ENCODE measurements at regions not wholly inside any gene's neighbourhood (a gene's known extent, or its start where the extent isn't known, plus 50 kb on each side); places are given as distances from the start of the nearest gene placed in this dataset.

GRCh38 chr1:204791453-204792353 is 79.0 kb upstream of the NFASC start (continued):
- TF ChIP-seq, protein P1, sequence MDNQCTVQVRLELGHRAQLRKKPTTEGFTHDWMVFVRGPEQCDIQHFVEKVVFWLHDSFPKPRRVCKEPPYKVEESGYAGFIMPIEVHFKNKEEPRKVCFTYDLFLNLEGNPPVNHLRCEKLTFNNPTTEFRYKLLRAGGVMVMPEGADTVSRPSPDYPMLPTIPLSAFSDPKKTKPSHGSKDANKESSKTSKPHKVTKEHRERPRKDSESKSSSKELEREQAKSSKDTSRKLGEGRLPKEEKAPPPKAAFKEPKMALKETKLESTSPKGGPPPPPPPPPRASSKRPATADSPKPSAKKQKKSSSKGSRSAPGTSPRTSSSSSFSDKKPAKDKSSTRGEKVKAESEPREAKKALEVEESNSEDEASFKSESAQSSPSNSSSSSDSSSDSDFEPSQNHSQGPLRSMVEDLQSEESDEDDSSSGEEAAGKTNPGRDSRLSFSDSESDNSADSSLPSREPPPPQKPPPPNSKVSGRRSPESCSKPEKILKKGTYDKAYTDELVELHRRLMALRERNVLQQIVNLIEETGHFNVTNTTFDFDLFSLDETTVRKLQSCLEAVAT (IDR thresholded peaks at IDR 0.05), result 0 out of 4 replicates have a peak, but pooled peaks of 1 of the 2 experiments have one; percentile 22
- TF ChIP-seq NBN (IDR thresholded peaks at IDR 0.05; ENCODE audit: low read depth) (0 out of 2 replicates have a peak, but pooled peaks have one; percentile 42), MYC (IDR thresholded peaks at IDR 0.05; ENCODE audit: low read depth, low read length) (peak; percentile 31; the same call in 1 of the 2 replicates), MYC (CRISPR knock-in tag; IDR thresholded peaks at IDR 0.05; ENCODE audit: borderline replicate concordance, low read depth) (no peak), ZNF140 (CRISPR knock-in tag; IDR thresholded peaks at IDR 0.05) (no peak)

DNA sequence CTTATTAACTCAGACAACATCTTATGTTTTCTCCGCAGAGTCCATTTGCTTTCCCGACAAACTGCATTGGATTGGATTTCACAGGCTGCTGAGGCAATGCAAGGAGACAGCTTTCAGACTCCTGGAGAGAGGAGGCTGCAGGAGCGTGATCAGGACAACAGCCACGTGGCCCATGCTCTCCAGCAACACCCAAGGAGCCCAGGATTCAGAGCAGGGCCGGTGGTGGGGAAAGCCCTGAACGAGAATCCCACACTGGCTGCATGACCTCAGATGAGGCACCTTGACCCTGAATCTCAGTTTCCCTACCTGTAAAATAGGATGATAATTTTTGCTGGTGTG is 78.3 kb upstream of the NFASC start:
- Histone ChIP-seq H3K36me3 (ENCODE audit: control insufficient read depth, insufficient read depth, low read length) (no peaks in the 10 kb centered on the region), H2AFZ (ENCODE audit: low read depth, low read length) (no peak overlapping the region), H3K9me3 (replicated peaks; ENCODE audit: control insufficient read depth, insufficient read depth, low read depth, low read length) (no peaks in the 10 kb centered on the region), H3K4me2 (ENCODE audit: insufficient read depth, low read length) (no peak overlapping the region), H3K27ac (ENCODE audit: extremely low read depth, low read depth, low read length) (no peak overlapping the region), H3K79me2 (ENCODE audit: control insufficient read depth, insufficient read depth, low read length) (no peaks in the 10 kb centered on the region), H3K9ac (ENCODE audit: insufficient read depth in 1 of 2, low read depth in 2 of 2, low read length in 2 of 2) (peak overlapping the region in 1 of 2 experiments; percentile 55; a peak in 1 of 4 replicates), H3K4me3 (no peak overlapping the region), H3K27me3 (ENCODE audit: control insufficient read depth in 2 of 2, insufficient read depth in 2 of 2, low read length in 2 of 2) (peaks cover 0 to 9% of the 10 kb centered on the region in 2 experiments; a peak in 1 of 5 replicates), H3K9me1 (ENCODE audit: control insufficient read depth, insufficient read depth, low read length) (no peaks in the 10 kb centered on the region), H3K4me1 (replicated peaks in 1 of 2; ENCODE audit: control insufficient read depth in 2 of 2, insufficient read depth in 2 of 2, low read length in 2 of 2) (no peaks in the 10 kb centered on the region), H4K20me1 (replicated peaks; ENCODE audit: control insufficient read depth, insufficient read depth, low read length) (no peaks in the 10 kb centered on the region)
- in situ Hi-C loops (cut with MboI) (no loop called here), intact Hi-C loops (cut with micrococcal nuclease) (loop anchor here (5.0 kb wide), 1 partner anchor 225 kb away; no protein-coding TSS in a partner anchor)
- no TSS peak for BruUV-seq (replicated peaks)
- TF ChIP-seq MEIS2 (IDR thresholded peaks at IDR 0.05; ENCODE audit: partially characterized antibody) (no peak), ESRRA (IDR thresholded peaks at IDR 0.05; ENCODE audit: borderline replicate concordance, low read depth) (peak; percentile 40; the same call in 1 of the 2 replicates)
- 17% methylated on average over 6 of the region's 6 CpGs for WGBS (ENCODE audit: insufficient coverage, low coverage, missing lambda C conversion rate)
- no peak for DNase-seq (ENCODE audit: extremely low read depth in 1 of 4, low spot score in 3 of 4)
- ChIA-PET CTCF (ENCODE audit: low intra/inter-chr PET ratio) (interaction anchor here (0.6 to 1.4 kb wide), 3 partner anchors 15 to 226 kb away, joined by 3 to 7 read pairs (median 3); no protein-coding TSS in a partner anchor), POLR2A (interaction anchor here (0.6 to 1.7 kb wide), 8 partner anchors 10 to 276 kb away, joined by 4 to 7 read pairs (median 4); partner anchors contain the start of gene MDM4)
- peak; percentile 26; the same call in 1 of the 3 replicates for ATAC-seq
- no peak for FAIRE-seq
